HEK293 (cell line): ENCODE measurements at regions not wholly inside any gene's neighbourhood (a gene's known extent, or its start where the extent isn't known, plus 50 kb on each side); places are given as distances from the start of the nearest gene placed in this dataset.

ENCODE experiments used
- BCL11A ChIP-seq: fragments of 450-650 bp; formaldehyde crosslinking; IDR thresholded peaks from 2 replicates; pipeline ENCODE4 v1.5.1; 2016; ENCODE audit warnings: low read depth, missing biosample characterization, missing genetic modification characterization
- IKZF3 ChIP-seq: fragments of 450-650 bp; IDR thresholded peaks from 2 replicates; pipeline ENCODE4 v1.5.0; 2018; ENCODE audit warnings: missing biosample characterization, mild to moderate bottlenecking, missing genetic modification characterization, moderate library complexity
- YY1 ChIP-seq: fragments of 450-650 bp; formaldehyde crosslinking; IDR thresholded peaks from 2 replicates; pipeline ENCODE4 v1.5.1; 2018; ENCODE audit warnings: missing biosample characterization, missing genetic modification characterization
- ZNF114 ChIP-seq: fragments of 450-650 bp; formaldehyde crosslinking; IDR thresholded peaks from 2 replicates; pipeline ENCODE4 v1.5.0; 2017; ENCODE audit warnings: missing biosample characterization, missing genetic modification characterization
- ZNF274 ChIP-seq, 2 experiments: fragments of 200-500 bp in 1 of 2; fragments of 450-650 bp in 1 of 2; sonication (Bioruptor generic) in 1 of 2; formaldehyde crosslinking in 1 of 2; IDR thresholded peaks; 2 replicates each; pipeline versions ENCODE4 v1.5.1 to v1.6.1; 2014 to 2016; ENCODE audit warnings: borderline replicate concordance in 1 of 2, inconsistent platforms in 1 of 2, low read length in 1 of 2, missing biosample characterization in 1 of 2, missing genetic modification characterization in 1 of 2
- ZNF521 ChIP-seq: fragments of 450-650 bp; formaldehyde crosslinking; IDR thresholded peaks from 2 replicates; pipeline ENCODE4 v1.5.1; 2017; ENCODE audit warnings: missing biosample characterization, mild to moderate bottlenecking, missing genetic modification characterization
- ZNF560 ChIP-seq: fragments of 450-650 bp; formaldehyde crosslinking; IDR thresholded peaks from 2 replicates; pipeline ENCODE4 v1.5.1; 2017; ENCODE audit warnings: missing biosample characterization, missing genetic modification characterization, borderline replicate concordance
- TF ChIP-seq, protein P1 (sequence below): fragments of 450-650 bp; formaldehyde crosslinking; IDR thresholded peaks from 2 replicates; pipeline ENCODE4 v1.5.1; 2016; ENCODE audit warnings: missing biosample characterization, missing genetic modification characterization
- TF ChIP-seq, protein P2 (sequence below): fragments of 450-650 bp; formaldehyde crosslinking; IDR thresholded peaks from 2 replicates; pipeline ENCODE4 v1.5.1; 2017; ENCODE audit warnings: missing biosample characterization, missing genetic modification characterization
- TF ChIP-seq, protein P3 (sequence below): sonication (generic); formaldehyde crosslinking; IDR thresholded peaks from 2 replicates; pipeline ENCODE4 v1.8.1; 2022; ENCODE audit warnings: mild to moderate bottlenecking, moderate library complexity, missing genetic modification reagents
- TF ChIP-seq, protein P4 (sequence below): fragments of 450-650 bp; formaldehyde crosslinking; IDR thresholded peaks from 2 replicates; pipeline ENCODE4 v1.5.1; 2016; ENCODE audit warnings: missing biosample characterization, missing genetic modification characterization

DNA sequence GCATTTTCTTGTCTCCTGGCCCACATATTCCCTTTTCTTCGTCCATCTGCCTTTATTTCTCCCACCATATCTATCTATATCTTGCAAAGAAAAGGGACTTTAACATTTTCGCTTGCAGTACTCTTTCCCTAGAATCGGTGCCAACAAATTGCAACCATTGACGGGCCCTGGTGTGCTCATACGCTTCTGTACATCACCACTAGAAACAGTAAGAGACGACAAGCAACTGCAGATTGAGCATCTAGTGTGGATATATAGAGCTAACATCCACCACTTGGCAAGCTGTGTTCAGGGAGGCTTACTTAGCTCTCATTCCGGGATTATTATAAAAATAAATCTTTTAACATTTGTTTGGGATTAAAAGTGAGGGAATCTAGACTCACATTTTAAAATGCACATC is 230.8 kb upstream of the PKN2 start:
- TF ChIP-seq ZNF560 (tag by site-specific recombination) (no peak), BCL11A (no peak), YY1 (tag by site-specific recombination) (no peak), ZNF114 (tag by site-specific recombination) (no peak), IKZF3 (tag by site-specific recombination) (no peak), ZNF274 (IDR thresholded peaks at IDR 0.05; ENCODE audit: low read length) (no peak), ZNF274 (tag by site-specific recombination; IDR thresholded peaks at IDR 0.05; ENCODE audit: borderline replicate concordance) (no peak), ZNF521 (no peak)
- TF ChIP-seq, protein P1, sequence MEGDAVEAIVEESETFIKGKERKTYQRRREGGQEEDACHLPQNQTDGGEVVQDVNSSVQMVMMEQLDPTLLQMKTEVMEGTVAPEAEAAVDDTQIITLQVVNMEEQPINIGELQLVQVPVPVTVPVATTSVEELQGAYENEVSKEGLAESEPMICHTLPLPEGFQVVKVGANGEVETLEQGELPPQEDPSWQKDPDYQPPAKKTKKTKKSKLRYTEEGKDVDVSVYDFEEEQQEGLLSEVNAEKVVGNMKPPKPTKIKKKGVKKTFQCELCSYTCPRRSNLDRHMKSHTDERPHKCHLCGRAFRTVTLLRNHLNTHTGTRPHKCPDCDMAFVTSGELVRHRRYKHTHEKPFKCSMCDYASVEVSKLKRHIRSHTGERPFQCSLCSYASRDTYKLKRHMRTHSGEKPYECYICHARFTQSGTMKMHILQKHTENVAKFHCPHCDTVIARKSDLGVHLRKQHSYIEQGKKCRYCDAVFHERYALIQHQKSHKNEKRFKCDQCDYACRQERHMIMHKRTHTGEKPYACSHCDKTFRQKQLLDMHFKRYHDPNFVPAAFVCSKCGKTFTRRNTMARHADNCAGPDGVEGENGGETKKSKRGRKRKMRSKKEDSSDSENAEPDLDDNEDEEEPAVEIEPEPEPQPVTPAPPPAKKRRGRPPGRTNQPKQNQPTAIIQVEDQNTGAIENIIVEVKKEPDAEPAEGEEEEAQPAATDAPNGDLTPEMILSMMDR (tag by site-specific recombination): no peak
- TF ChIP-seq, protein P2, sequence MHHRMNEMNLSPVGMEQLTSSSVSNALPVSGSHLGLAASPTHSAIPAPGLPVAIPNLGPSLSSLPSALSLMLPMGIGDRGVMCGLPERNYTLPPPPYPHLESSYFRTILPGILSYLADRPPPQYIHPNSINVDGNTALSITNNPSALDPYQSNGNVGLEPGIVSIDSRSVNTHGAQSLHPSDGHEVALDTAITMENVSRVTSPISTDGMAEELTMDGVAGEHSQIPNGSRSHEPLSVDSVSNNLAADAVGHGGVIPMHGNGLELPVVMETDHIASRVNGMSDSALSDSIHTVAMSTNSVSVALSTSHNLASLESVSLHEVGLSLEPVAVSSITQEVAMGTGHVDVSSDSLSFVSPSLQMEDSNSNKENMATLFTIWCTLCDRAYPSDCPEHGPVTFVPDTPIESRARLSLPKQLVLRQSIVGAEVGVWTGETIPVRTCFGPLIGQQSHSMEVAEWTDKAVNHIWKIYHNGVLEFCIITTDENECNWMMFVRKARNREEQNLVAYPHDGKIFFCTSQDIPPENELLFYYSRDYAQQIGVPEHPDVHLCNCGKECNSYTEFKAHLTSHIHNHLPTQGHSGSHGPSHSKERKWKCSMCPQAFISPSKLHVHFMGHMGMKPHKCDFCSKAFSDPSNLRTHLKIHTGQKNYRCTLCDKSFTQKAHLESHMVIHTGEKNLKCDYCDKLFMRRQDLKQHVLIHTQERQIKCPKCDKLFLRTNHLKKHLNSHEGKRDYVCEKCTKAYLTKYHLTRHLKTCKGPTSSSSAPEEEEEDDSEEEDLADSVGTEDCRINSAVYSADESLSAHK (tag by site-specific recombination): no peak
- TF ChIP-seq, protein P3, sequence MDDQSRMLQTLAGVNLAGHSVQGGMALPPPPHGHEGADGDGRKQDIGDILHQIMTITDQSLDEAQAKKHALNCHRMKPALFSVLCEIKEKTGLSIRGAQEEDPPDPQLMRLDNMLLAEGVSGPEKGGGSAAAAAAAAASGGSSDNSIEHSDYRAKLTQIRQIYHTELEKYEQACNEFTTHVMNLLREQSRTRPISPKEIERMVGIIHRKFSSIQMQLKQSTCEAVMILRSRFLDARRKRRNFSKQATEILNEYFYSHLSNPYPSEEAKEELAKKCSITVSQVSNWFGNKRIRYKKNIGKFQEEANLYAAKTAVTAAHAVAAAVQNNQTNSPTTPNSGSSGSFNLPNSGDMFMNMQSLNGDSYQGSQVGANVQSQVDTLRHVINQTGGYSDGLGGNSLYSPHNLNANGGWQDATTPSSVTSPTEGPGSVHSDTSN (CRISPR knock-in tag): no peak
- TF ChIP-seq, protein P4, sequence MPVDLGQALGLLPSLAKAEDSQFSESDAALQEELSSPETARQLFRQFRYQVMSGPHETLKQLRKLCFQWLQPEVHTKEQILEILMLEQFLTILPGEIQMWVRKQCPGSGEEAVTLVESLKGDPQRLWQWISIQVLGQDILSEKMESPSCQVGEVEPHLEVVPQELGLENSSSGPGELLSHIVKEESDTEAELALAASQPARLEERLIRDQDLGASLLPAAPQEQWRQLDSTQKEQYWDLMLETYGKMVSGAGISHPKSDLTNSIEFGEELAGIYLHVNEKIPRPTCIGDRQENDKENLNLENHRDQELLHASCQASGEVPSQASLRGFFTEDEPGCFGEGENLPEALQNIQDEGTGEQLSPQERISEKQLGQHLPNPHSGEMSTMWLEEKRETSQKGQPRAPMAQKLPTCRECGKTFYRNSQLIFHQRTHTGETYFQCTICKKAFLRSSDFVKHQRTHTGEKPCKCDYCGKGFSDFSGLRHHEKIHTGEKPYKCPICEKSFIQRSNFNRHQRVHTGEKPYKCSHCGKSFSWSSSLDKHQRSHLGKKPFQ (tag by site-specific recombination): no peak
